Panc1 (cell line): ENCODE measurements at regions not wholly inside any gene's neighbourhood (a gene's known extent, or its start where the extent isn't known, plus 50 kb on each side); places are given as distances from the start of the nearest gene placed in this dataset.

Experiments
- ATAC-seq: fragments of 200-7000 bp; cut with Tn5 transposase; 2 replicates; pipeline ENCODE4 v1.9.1; 2020; ENCODE audit warnings: mild to moderate bottlenecking, moderate library complexity
- BruUV-seq: library from RNA; stranded (reverse); fragments of 400-500 nt; replicated peaks from 2 replicates; lab custom pipeline; 2021; lab: Mats Ljungman, UMichigan
- CTCF ChIA-PET: fragments of 300-600 bp; sonication (Branson Sonifier 250); formaldehyde crosslinking; loops from one replicate; lab custom pipeline; 2022; ENCODE audit warnings: antibody characterized with exemption; lab: Charles Lee
- POLR2A ChIA-PET: fragments of 300-600 bp; sonication (Branson Sonifier 250); formaldehyde crosslinking; loops from one replicate; lab custom pipeline; 2022; ENCODE audit warnings: antibody characterized with exemption; lab: Charles Lee
- DNase-seq: peaks from one replicate; pipeline ENCODE4 v3.0.0-alpha.2; 2010; ENCODE audit warnings: low read depth, low spot score
- H3K27ac ChIP-seq: 2 replicates; pipeline ENCODE4 v1.5.1; 2011; ENCODE audit warnings: mild to moderate bottlenecking, low read length, inconsistent platforms
- H3K27me3 ChIP-seq: fragments of 200-500 bp; sonication (Bioruptor generic); 2 replicates; pipeline ENCODE4 v1.6.0; 2014; ENCODE audit warnings: low read length, inconsistent platforms; ENCODE audit not compliant: control insufficient read depth, insufficient read depth
- H3K36me3 ChIP-seq: fragments of 200-500 bp; sonication (Bioruptor generic); 2 replicates; pipeline ENCODE4 v1.5.1; 2014; ENCODE audit warnings: inconsistent platforms, mild to moderate bottlenecking, low read length, moderate library complexity; ENCODE audit not compliant: control insufficient read depth, insufficient read depth
- H3K4me1 ChIP-seq: 2 replicates; pipeline ENCODE4 v1.5.1; 2011; ENCODE audit warnings: inconsistent platforms, mild to moderate bottlenecking, low read length, moderate library complexity; ENCODE audit not compliant: control insufficient read depth, insufficient read depth
- H3K4me3 ChIP-seq, 2 experiments: 2 replicates each; pipeline ENCODE4 v1.5.1; 2011 to 2012; ENCODE audit warnings: low read depth in 2 of 2, low read length in 2 of 2, mild to moderate bottlenecking in 2 of 2, inconsistent platforms in 1 of 2, moderate library complexity in 1 of 2
- H3K9me3 ChIP-seq: fragments of 200-500 bp; sonication (Bioruptor generic); 2 replicates; pipeline ENCODE4 v1.5.1; 2014; ENCODE audit warnings: low read depth, mild to moderate bottlenecking, inconsistent platforms, low read length, moderate library complexity; ENCODE audit not compliant: control insufficient read depth, insufficient read depth
- CTCF ChIP-seq: fragments of 450-650 bp; IDR thresholded peaks from 2 replicates; pipeline ENCODE4 v1.5.1; 2017; ENCODE audit warnings: mild to moderate bottlenecking
- POLR2AphosphoS5 ChIP-seq: IDR thresholded peaks from 2 replicates; pipeline ENCODE4 v1.6.1; 2012; ENCODE audit warnings: mild to moderate bottlenecking, low read depth, low read length, moderate library complexity
- REST ChIP-seq, 2 experiments: IDR thresholded peaks; 2 replicates each; pipeline ENCODE4 v1.6.1; 2011 to 2012; ENCODE audit warnings: low read depth in 2 of 2, control low read depth in 1 of 2, low read length in 1 of 2, mild to moderate bottlenecking in 1 of 2, moderate library complexity in 1 of 2; ENCODE audit not compliant: insufficient read depth in 1 of 2
- SIN3A ChIP-seq: IDR thresholded peaks from 2 replicates; pipeline ENCODE4 v1.6.1; 2012; ENCODE audit warnings: low read depth, mild to moderate bottlenecking, low read length, moderate library complexity, borderline replicate concordance; ENCODE audit not compliant: insufficient read depth
- TCF7L2 ChIP-seq: IDR thresholded peaks from 2 replicates; pipeline ENCODE4 v1.6.1; 2011; ENCODE audit warnings: mild to moderate bottlenecking, low read depth, low read length, inconsistent platforms
- in situ Hi-C: cut with HindIII; loops from 2 replicates; pipeline ENCODE4 v1.10.0; 2016; ENCODE audit warnings: low sequenced_read_pairs, low pct_unique_long_range_greater_than_20kb
- intact Hi-C: fragments of 100-400 bp; cut with micrococcal nuclease; formaldehyde crosslinking; loops from one replicate; pipeline ENCODE4 v1.10.0; 2022; ENCODE audit not compliant: unreplicated experiment

DNA sequence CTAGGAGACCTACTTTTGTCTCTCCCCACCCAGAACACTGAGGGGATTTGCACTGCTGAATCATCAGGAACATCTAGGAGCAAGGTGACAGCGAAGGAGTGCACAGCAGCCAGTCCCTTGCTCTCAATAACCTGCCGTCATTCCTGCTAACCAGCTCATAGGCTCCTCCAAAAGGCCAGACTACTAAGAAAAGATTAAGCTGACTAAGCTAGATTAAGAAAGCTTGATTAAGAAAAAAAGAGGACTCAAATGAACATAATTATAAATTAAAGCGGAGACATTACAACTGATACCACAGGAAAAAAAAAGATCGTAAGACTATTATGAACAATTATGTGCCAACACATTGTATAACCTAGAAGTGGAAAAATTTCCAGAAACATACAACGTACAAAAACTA, 1254.8 kb upstream of the CHAC2 start:
- H3K4me1 ChIP-seq, result no peaks in the 10 kb centered on the region
- no peaks in the 10 kb centered on the region for H3K36me3 ChIP-seq
- ChIA-PET CTCF (no interaction called here), POLR2A (no interaction called here)
- H3K9me3 ChIP-seq, result no peaks in the 10 kb centered on the region
- DNase-seq, result no peak
- ATAC-seq, result no peak
- no peaks in the 10 kb centered on the region for H3K27me3 ChIP-seq
- no TSS peak for BruUV-seq
- H3K4me3 ChIP-seq, result no peak overlapping the region
- TF ChIP-seq TCF7L2, result no peak
- no peak for TF ChIP-seq SIN3A
- no peak for TF ChIP-seq POLR2AphosphoS5
- TF ChIP-seq CTCF, result no peak
- TF ChIP-seq REST (IDR thresholded peaks at IDR 0.05; ENCODE audit: insufficient read depth in 1 of 2, low read depth in 2 of 2, low read length in 1 of 2), result no peak
- intact Hi-C loops (no loop called here), in situ Hi-C loops (no loop called here)
- no peak overlapping the region for H3K27ac ChIP-seq

DNA sequence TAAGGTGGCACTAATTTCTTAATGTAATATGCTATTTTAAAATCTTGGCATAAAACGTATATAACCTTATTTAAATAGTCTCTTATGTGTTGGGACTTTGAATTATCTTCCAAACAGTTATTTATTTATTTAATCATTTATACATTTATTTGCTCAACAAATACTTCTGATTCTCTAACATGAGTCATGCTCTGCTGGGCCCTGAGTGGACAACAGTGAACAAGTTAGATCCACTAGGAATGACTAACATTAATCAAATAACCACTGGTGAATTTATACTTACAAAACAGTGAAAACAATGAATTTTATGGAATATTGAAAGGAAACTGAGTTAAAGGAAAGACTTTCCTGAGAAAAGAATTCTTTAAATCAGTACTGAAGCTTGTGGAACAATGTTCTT, 1257.2 kb upstream of the CHAC2 start:
- DNase-seq (no peak), ATAC-seq (no peak)
- H3K9me3 ChIP-seq, result no peaks in the 10 kb centered on the region
- BruUV-seq, result no TSS peak
- POLR2A ChIA-PET, result no interaction called here
- no peaks in the 10 kb centered on the region for H3K36me3 ChIP-seq
- H3K4me3 ChIP-seq, result no peak overlapping the region
- no peak overlapping the region for H3K27ac ChIP-seq
- intact Hi-C loops (no loop called here), in situ Hi-C loops (no loop called here)
- CTCF ChIA-PET, result no interaction called here
- TF ChIP-seq TCF7L2, result no peak
- H3K27me3 ChIP-seq, result no peaks in the 10 kb centered on the region
- no peaks in the 10 kb centered on the region for H3K4me1 ChIP-seq

GRCh38 chr2:52502476-52502860, 1265.1 kb upstream of the CHAC2 start:
- TF ChIP-seq REST (IDR thresholded peaks at IDR 0.05; ENCODE audit: insufficient read depth in 1 of 2, low read depth in 2 of 2, low read length in 1 of 2), result no peak
- in situ Hi-C loops, result no loop called here
- no peaks in the 10 kb centered on the region for H3K9me3 ChIP-seq
- BruUV-seq, result no TSS peak
- no peak overlapping the region for H3K27ac ChIP-seq
- CTCF ChIA-PET, result no interaction called here
- intact Hi-C loops, result no loop called here
- ATAC-seq, result no peak
- no peaks in the 10 kb centered on the region for H3K27me3 ChIP-seq
- H3K36me3 ChIP-seq, result no peaks in the 10 kb centered on the region
- H3K4me1 ChIP-seq, result no peaks in the 10 kb centered on the region
- POLR2A ChIA-PET, result interaction anchor here (0.6 kb wide), 1 partner anchor 105 kb away, joined by 4 read pairs; no protein-coding TSS in a partner anchor
- H3K4me3 ChIP-seq, result no peak overlapping the region
- DNase-seq, result no peak
